Trophoblast cell (in vitro differentiated cells and primary cell): ENCODE measurements at regions not wholly inside any gene's neighbourhood (a gene's known extent, or its start where the extent isn't known, plus 50 kb on each side); places are given as distances from the start of the nearest gene placed in this dataset.

Experiments
- DNase-seq, 2 donors: peaks; one replicate each; pipeline ENCODE4 v3.0.0-alpha.2; 2016
- H2AFZ ChIP-seq: 2 replicates; pipeline ENCODE4 v1.6.1; 2013; ENCODE audit warnings: low read length, moderate library complexity, mild to moderate bottlenecking; ENCODE audit not compliant: insufficient read depth, poor library complexity
- H2AK5ac ChIP-seq: 2 replicates; pipeline ENCODE4 v1.6.1; 2013; ENCODE audit warnings: mild to moderate bottlenecking, low read length
- H2BK120ac ChIP-seq: 2 replicates; pipeline ENCODE4 v1.6.1; 2013; ENCODE audit warnings: low read length, mild to moderate bottlenecking, moderate library complexity; ENCODE audit not compliant: insufficient read depth, poor library complexity
- H2BK12ac ChIP-seq: 2 replicates; pipeline ENCODE4 v1.6.1; 2013; ENCODE audit warnings: mild to moderate bottlenecking, low read length, moderate library complexity
- H2BK5ac ChIP-seq: 2 replicates; pipeline ENCODE4 v1.6.1; 2013; ENCODE audit warnings: low read length, low read depth, moderate library complexity, mild to moderate bottlenecking; ENCODE audit not compliant: poor library complexity
- H3K14ac ChIP-seq: 2 replicates; pipeline ENCODE4 v1.6.1; 2013; ENCODE audit warnings: mild to moderate bottlenecking, low read length
- H3K18ac ChIP-seq: 2 replicates; pipeline ENCODE4 v1.6.1; 2013; ENCODE audit warnings: mild to moderate bottlenecking, low read length
- H3K23ac ChIP-seq: 2 replicates; pipeline ENCODE4 v1.6.1; 2013; ENCODE audit warnings: low read length
- H3K27ac ChIP-seq: 2 replicates; pipeline ENCODE4 v1.5.1; 2013; ENCODE audit warnings: low read depth, mild to moderate bottlenecking, inconsistent platforms, low read length, moderate library complexity
- H3K27me3 ChIP-seq: 2 replicates; pipeline ENCODE4 v1.6.1; 2013; ENCODE audit warnings: inconsistent platforms, mild to moderate bottlenecking, low read length, moderate library complexity; ENCODE audit not compliant: insufficient read depth
- H3K36me3 ChIP-seq, 2 experiments: 1 replicate in 1 of 2; 2 replicates in 1 of 2; pipeline ENCODE4 v1.6.1; 2013; ENCODE audit warnings: low read length in 2 of 2, mild to moderate bottlenecking in 2 of 2, moderate library complexity in 1 of 2; ENCODE audit not compliant: insufficient read depth in 2 of 2, control insufficient read depth in 1 of 2
- H3K4ac ChIP-seq: 2 replicates; pipeline ENCODE4 v1.6.1; 2013; ENCODE audit warnings: low read depth, mild to moderate bottlenecking, low read length, moderate library complexity
- H3K4me1 ChIP-seq, 2 experiments: 1 replicate in 1 of 2; 2 replicates in 1 of 2; pipeline ENCODE4 v1.6.1; 2013; ENCODE audit warnings: low read length in 2 of 2, mild to moderate bottlenecking in 2 of 2, moderate library complexity in 1 of 2; ENCODE audit not compliant: insufficient read depth in 2 of 2, control insufficient read depth in 1 of 2
- H3K4me2 ChIP-seq: 2 replicates; pipeline ENCODE4 v1.6.1; 2013; ENCODE audit warnings: inconsistent platforms, mild to moderate bottlenecking, low read length, moderate library complexity
- H3K4me3 ChIP-seq: 2 replicates; pipeline ENCODE4 v1.5.1; 2013; ENCODE audit warnings: mild to moderate bottlenecking, low read depth, low read length, inconsistent platforms
- H3K79me1 ChIP-seq: one replicate; pipeline ENCODE4 v1.6.1; 2013; ENCODE audit warnings: low read length
- H3K79me2 ChIP-seq: 2 replicates; pipeline ENCODE4 v1.6.1; 2013; ENCODE audit warnings: low read length, mild to moderate bottlenecking; ENCODE audit not compliant: control insufficient read depth, insufficient read depth, poor library complexity
- H3K9ac ChIP-seq: 2 replicates; pipeline ENCODE4 v1.6.1; 2013; ENCODE audit warnings: mild to moderate bottlenecking, low read length
- H3K9me3 ChIP-seq: 2 replicates; pipeline ENCODE4 v1.6.1; 2013; ENCODE audit warnings: low read depth, mild to moderate bottlenecking, control low read depth, inconsistent platforms, low read length; ENCODE audit not compliant: insufficient read depth
- H4K12ac ChIP-seq: 2 replicates; pipeline ENCODE4 v1.6.1; 2013; ENCODE audit warnings: low read depth, mild to moderate bottlenecking, low read length, moderate library complexity
- H4K8ac ChIP-seq: 2 replicates; pipeline ENCODE4 v1.6.1; 2013; ENCODE audit warnings: low read depth, mild to moderate bottlenecking, low read length, moderate library complexity
- H4K91ac ChIP-seq: one replicate; pipeline ENCODE4 v1.6.1; 2013; ENCODE audit warnings: low read depth, mild to moderate bottlenecking, low read length, moderate library complexity
- WGBS: extraction: QIAGEN DNeasy Blood & Tissue Kit; methylation state at CpG from one replicate; pipeline ENCODE4 v1.1.7; 2013; ENCODE audit warnings: missing lambda C conversion rate; ENCODE audit not compliant: insufficient read length, insufficient coverage; ENCODE audit errors: extremely low coverage; 5-methylcytosine and 5-hydroxymethylcytosine counted together

DNA sequence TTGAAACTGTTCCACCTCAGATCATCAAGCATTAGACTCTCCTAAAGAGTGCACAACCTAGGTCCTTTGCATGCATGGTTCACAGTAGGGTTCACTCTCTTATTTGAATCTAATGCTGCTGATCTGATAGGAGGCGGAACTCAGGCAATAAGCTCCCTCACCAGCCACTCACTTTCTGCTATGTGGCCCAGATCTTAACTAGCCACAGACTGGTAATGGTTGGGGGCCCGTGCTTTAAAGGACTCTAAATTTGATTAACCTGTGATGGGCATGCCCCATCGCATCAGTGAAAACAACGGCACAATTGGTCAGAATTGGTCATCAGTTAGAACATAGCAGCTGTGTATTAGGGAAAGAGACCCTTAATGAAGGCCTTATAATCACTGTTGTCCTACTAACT, 753.7 kb upstream of the SORCS1 start:
- H3K36me3 ChIP-seq, result no peaks in the 10 kb centered on the region
- DNase-seq, result no peak
- peaks cover 4 to 8% of the 10 kb centered on the region in 2 experiments for H3K4me1 ChIP-seq
- H2AK5ac ChIP-seq, result no peak overlapping the region
- peaks cover 16% of the 10 kb centered on the region for H3K79me1 ChIP-seq
- no peak overlapping the region for H2BK120ac ChIP-seq
- no peak overlapping the region for H4K8ac ChIP-seq
- no peak overlapping the region for H3K9ac ChIP-seq
- no peak overlapping the region for H3K27ac ChIP-seq
- H2AFZ ChIP-seq, result no peak overlapping the region
- no peaks in the 10 kb centered on the region for H3K9me3 ChIP-seq
- no peak overlapping the region for H3K4me2 ChIP-seq
- no peak overlapping the region for H3K18ac ChIP-seq
- no CpG with 5 or more reads among the region's 4 CpGs for WGBS
- H3K23ac ChIP-seq, result no peak overlapping the region
- H3K4me3 ChIP-seq, result no peak overlapping the region
- no peak overlapping the region for H2BK5ac ChIP-seq
- H4K12ac ChIP-seq, result no peak overlapping the region
- H4K91ac ChIP-seq, result peak overlapping the region; percentile 19
- H3K27me3 ChIP-seq, result no peaks in the 10 kb centered on the region
- H3K79me2 ChIP-seq, result no peaks in the 10 kb centered on the region
- H3K4ac ChIP-seq, result no peak overlapping the region
- no peak overlapping the region for H3K14ac ChIP-seq
- H2BK12ac ChIP-seq, result no peak overlapping the region

GRCh38 chr10:107915215-107915610, 750.7 kb upstream of the SORCS1 start:
- Histone ChIP-seq H3K9ac (peak overlapping the region; percentile 57), H3K79me2 (no peaks in the 10 kb centered on the region), H2BK120ac (peak overlapping the region; percentile 3), H3K4me1 (peaks cover 4 to 6% of the 10 kb centered on the region in 2 experiments), H4K91ac (peak overlapping the region; percentile 75), H3K27ac (peak overlapping the region; percentile 6), H2AFZ (peak overlapping the region; percentile 72), H3K18ac (peak overlapping the region; percentile 26), H3K4me2 (peak overlapping the region; percentile 98), H3K14ac (peak overlapping the region; percentile 6), H3K9me3 (no peaks in the 10 kb centered on the region), H3K4me3 (peak overlapping the region; percentile 75), H4K12ac (no peak overlapping the region), H2AK5ac (no peak overlapping the region), H3K4ac (no peak overlapping the region), H3K27me3 (no peaks in the 10 kb centered on the region), H2BK5ac (no peak overlapping the region), H3K36me3 (no peaks in the 10 kb centered on the region), H3K79me1 (peaks cover 7% of the 10 kb centered on the region), H2BK12ac (no peak overlapping the region), H3K23ac (no peak overlapping the region), H4K8ac (peak overlapping the region; percentile 44)
- WGBS, result no CpG with 5 or more reads among the region's 8 CpGs
- DNase-seq, result no peak

- Histone ChIP-seq H3K23ac (no peak overlapping the region), H3K4me3 (peak overlapping the region; percentile 75), H3K9ac (peak overlapping the region; percentile 57), H3K27me3 (no peaks in the 10 kb centered on the region), H3K18ac (peak overlapping the region; percentile 26), H4K8ac (peak overlapping the region; percentile 44), H2BK12ac (peak overlapping the region; percentile 19), H2BK5ac (peak overlapping the region; percentile 1), H2AFZ (peak overlapping the region; percentile 72), H3K79me1 (peaks cover 6% of the 10 kb centered on the region), H3K27ac (peak overlapping the region; percentile 6), H3K4ac (peak overlapping the region; percentile 47), H3K79me2 (no peaks in the 10 kb centered on the region), H4K12ac (peak overlapping the region; percentile 20), H3K9me3 (no peaks in the 10 kb centered on the region), H3K36me3 (no peaks in the 10 kb centered on the region), H3K4me1 (peaks cover 0 to 2% of the 10 kb centered on the region in 2 experiments), H4K91ac (peak overlapping the region; percentile 75), H3K4me2 (peak overlapping the region; percentile 98), H3K14ac (peak overlapping the region; percentile 16), H2BK120ac (peak overlapping the region; percentile 3), H2AK5ac (no peak overlapping the region)
- no peak for DNase-seq
- WGBS, result no CpG with 5 or more reads among the region's 78 CpGs
These were observed 750.1 kb upstream of the SORCS1 start for GRCh38 chr10:107914450-107915214.

GRCh38 chr10:107913317-107914294, 749.1 kb upstream of the SORCS1 start:
- peak overlapping the region; percentile 98 for H3K4me2 ChIP-seq
- no peak overlapping the region for H3K4me3 ChIP-seq
- no CpG with 5 or more reads among the region's 6 CpGs for WGBS

More at GRCh38 chr10:107913317-107914294, 749.1 kb upstream of the SORCS1 start:
- no peak overlapping the region for H4K91ac ChIP-seq
- H3K23ac ChIP-seq, result no peak overlapping the region
- no peak for DNase-seq
- no peak overlapping the region for H2BK120ac ChIP-seq
- H3K9ac ChIP-seq, result no peak overlapping the region
- H4K12ac ChIP-seq, result no peak overlapping the region
- H2BK5ac ChIP-seq, result no peak overlapping the region
- no peaks in the 10 kb centered on the region for H3K79me2 ChIP-seq
- H3K9me3 ChIP-seq, result no peaks in the 10 kb centered on the region
- no peak overlapping the region for H2BK12ac ChIP-seq
- H3K4ac ChIP-seq, result no peak overlapping the region
- H3K27ac ChIP-seq, result no peak overlapping the region
- peak overlapping the region; percentile 42 for H4K8ac ChIP-seq
- H3K36me3 ChIP-seq, result no peaks in the 10 kb centered on the region
- no peak overlapping the region for H3K18ac ChIP-seq
- no peaks in the 10 kb centered on the region for H3K4me1 ChIP-seq
- H2AFZ ChIP-seq, result no peak overlapping the region
- no peaks in the 10 kb centered on the region for H3K27me3 ChIP-seq
- no peak overlapping the region for H2AK5ac ChIP-seq
- H3K79me1 ChIP-seq, result peaks cover 6% of the 10 kb centered on the region
- H3K14ac ChIP-seq, result no peak overlapping the region
